Omental fat pad (tissue), 3 donors: ENCODE measurements at regions not wholly inside any gene's neighbourhood (a gene's known extent, or its start where the extent isn't known, plus 50 kb on each side); places are given as distances from the start of the nearest gene placed in this dataset.
"Not testable (repeated sequence)": the region's sequence is repeated elsewhere in the genome, so short reads cannot be mapped to it uniquely, and the experiment has no call there.

ENCODE experiments used
- ATAC-seq: fragments of 150-250 bp; one replicate; pipeline ENCODE4 v1.9.1; 2016; ENCODE audit warnings: mild to moderate bottlenecking, moderate library complexity; ENCODE audit not compliant: low FRiP score
- DNase-seq: peaks from one replicate; pipeline ENCODE4 v3.0.0-alpha.2; 2019; ENCODE audit warnings: low spot score
- CTCF ChIP-seq, 3 donors: fragments of 450-650 bp; IDR thresholded peaks; one replicate each; pipeline ENCODE4 v1.5.1; 2016 to 2017; ENCODE audit warnings: antibody characterized with exemption in 3 of 3, mild to moderate bottlenecking in 3 of 3, moderate library complexity in 2 of 3

GRCh38 chr16:29111421-29111820 lies 126.6 kb downstream of the LAT start:
- no peak for ATAC-seq
- no peak for TF ChIP-seq CTCF (IDR thresholded peaks at IDR 0.05)
- DNase-seq: no peak

GRCh38 chr16:29108625-29109169 lies 123.8 kb downstream of the LAT start:
- DNase-seq: not testable (repeated sequence)
- ATAC-seq: peak; percentile 27

- no peak for TF ChIP-seq CTCF (IDR thresholded peaks at IDR 0.05)
- DNase-seq (no peak), ATAC-seq (no peak)
Measured at GRCh38 chr16:29107299-29107698, 122.4 kb downstream of the LAT start.

- ATAC-seq, DNase-seq: not testable (repeated sequence)
Measured at GRCh38 chr16:29106259-29106908, 121.5 kb downstream of the LAT start.

- not testable (repeated sequence) for ATAC-seq, DNase-seq
Measured at GRCh38 chr16:29104600-29104999, 119.7 kb downstream of the LAT start.

- not testable (repeated sequence) for ATAC-seq, DNase-seq
Measured at GRCh38 chr16:29097965-29098364, 113.1 kb downstream of the LAT start.

- peak; percentile 71 for ATAC-seq
Measured at GRCh38 chr16:29094729-29095624, 110.1 kb downstream of the LAT start.

GRCh38 chr16:29094325-29094724 lies 109.5 kb downstream of the LAT start:
- ATAC-seq, DNase-seq: not testable (repeated sequence)

More at GRCh38 chr16:29094729-29095624, 110.1 kb downstream of the LAT start:
- DNase-seq: not testable (repeated sequence)

- ATAC-seq: not testable (repeated sequence)
Measured at GRCh38 chr16:29089679-29090078, 104.8 kb downstream of the LAT start.

GRCh38 chr16:29087673-29088072 lies 102.8 kb downstream of the LAT start:
- not testable (repeated sequence) for DNase-seq, ATAC-seq

More at GRCh38 chr16:29089679-29090078, 104.8 kb downstream of the LAT start:
- DNase-seq: not testable (repeated sequence)

GRCh38 chr16:29081829-29082639 lies 97.2 kb downstream of the LAT start:
- DNase-seq: not testable (repeated sequence)
- ATAC-seq: peak; percentile 63

GRCh38 chr16:29074554-29075402 lies 89.9 kb downstream of the LAT start:
- DNase-seq: not testable (repeated sequence)
- ATAC-seq: peak; percentile 85

GRCh38 chr16:29062235-29062634 lies 77.4 kb downstream of the LAT start:
- DNase-seq, ATAC-seq: not testable (repeated sequence)

- not testable (repeated sequence) for DNase-seq, ATAC-seq
Measured at GRCh38 chr16:29061467-29061921, 76.6 kb downstream of the LAT start.
